ENCODE measurements at regions not wholly inside any gene's neighbourhood (a gene's known extent, or its start where the extent isn't known, plus 50 kb on each side); places are given as distances from the start of the nearest gene placed in this dataset.

DNA sequence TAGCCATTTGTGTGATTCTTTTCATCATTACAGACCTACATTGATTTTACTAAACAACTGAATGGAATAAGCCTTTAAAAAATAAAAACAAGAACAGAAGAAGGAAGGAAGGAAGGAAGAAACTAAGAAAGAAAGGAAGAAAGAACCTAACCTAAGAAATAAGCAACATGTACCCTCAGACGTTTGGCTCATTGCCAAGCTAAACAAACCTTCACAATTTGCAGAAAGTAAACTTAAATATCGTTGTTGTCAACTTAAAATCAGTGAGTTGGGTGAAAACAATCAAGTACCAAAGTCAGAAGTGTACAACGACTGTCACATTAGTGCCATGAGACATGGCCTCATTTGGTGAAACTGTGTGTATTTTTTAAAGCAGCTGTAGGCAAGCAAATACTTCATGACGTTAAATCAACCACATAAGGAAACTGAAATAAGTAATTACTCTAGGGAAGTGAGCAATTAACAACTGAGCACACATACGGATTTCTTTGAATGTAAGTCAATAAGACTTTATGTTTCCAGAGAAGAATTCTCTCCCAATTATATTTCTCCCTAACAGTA is 313.1 kb upstream of the TMPRSS15 start:
- TF ChIP-seq POLR2A (IDR thresholded peaks at IDR 0.05) (no peak), POLR2AphosphoS5 (IDR thresholded peaks at IDR 0.05) (no peak)
- TF ChIP-seq, protein P1, sequence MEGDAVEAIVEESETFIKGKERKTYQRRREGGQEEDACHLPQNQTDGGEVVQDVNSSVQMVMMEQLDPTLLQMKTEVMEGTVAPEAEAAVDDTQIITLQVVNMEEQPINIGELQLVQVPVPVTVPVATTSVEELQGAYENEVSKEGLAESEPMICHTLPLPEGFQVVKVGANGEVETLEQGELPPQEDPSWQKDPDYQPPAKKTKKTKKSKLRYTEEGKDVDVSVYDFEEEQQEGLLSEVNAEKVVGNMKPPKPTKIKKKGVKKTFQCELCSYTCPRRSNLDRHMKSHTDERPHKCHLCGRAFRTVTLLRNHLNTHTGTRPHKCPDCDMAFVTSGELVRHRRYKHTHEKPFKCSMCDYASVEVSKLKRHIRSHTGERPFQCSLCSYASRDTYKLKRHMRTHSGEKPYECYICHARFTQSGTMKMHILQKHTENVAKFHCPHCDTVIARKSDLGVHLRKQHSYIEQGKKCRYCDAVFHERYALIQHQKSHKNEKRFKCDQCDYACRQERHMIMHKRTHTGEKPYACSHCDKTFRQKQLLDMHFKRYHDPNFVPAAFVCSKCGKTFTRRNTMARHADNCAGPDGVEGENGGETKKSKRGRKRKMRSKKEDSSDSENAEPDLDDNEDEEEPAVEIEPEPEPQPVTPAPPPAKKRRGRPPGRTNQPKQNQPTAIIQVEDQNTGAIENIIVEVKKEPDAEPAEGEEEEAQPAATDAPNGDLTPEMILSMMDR (IDR thresholded peaks at IDR 0.05 in 8 of 11, conservative IDR thresholded peaks at IDR 0.05 in 3 of 11): no peak
